Activated naive CD4-positive, alpha-beta T cell treated with anti-CD3 and anti-CD28 coated beads, Interleukin-2, amount 50 U/mL, for 16 hours (primary cell): ENCODE measurements at regions not wholly inside any gene's neighbourhood (a gene's known extent, or its start where the extent isn't known, plus 50 kb on each side); places are given as distances from the start of the nearest gene placed in this dataset.
"Not testable (repeated sequence)": the region's sequence is repeated elsewhere in the genome, so short reads cannot be mapped to it uniquely, and the experiment has no call there.

Experiments used
- DNase-seq: peaks from one replicate; pipeline ENCODE4 v3.0.0-alpha.2; 2020

- DNase-seq, result no peak
Measured at GRCh38 chr6:1230281-1230680, 81.6 kb upstream of the FOXQ1 start.

- DNase-seq, result no peak
Measured at GRCh38 chr6:1229808-1230207, 82.1 kb upstream of the FOXQ1 start.

GRCh38 chr6:1229301-1229700, 82.6 kb upstream of the FOXQ1 start:
- DNase-seq, result no peak

GRCh38 chr6:1228754-1229191, 83.1 kb upstream of the FOXQ1 start:
- no peak for DNase-seq

GRCh38 chr6:1227935-1228753, 83.8 kb upstream of the FOXQ1 start:
- no peak for DNase-seq

GRCh38 chr6:1227600-1227934, 84.3 kb upstream of the FOXQ1 start:
- DNase-seq, result no peak

- no peak for DNase-seq
Measured at GRCh38 chr6:1226277-1227099, 85.4 kb upstream of the FOXQ1 start.

- no peak for DNase-seq
Measured at GRCh38 chr6:1224514-1224913, 87.4 kb upstream of the FOXQ1 start.

GRCh38 chr6:1222728-1223595, 88.9 kb upstream of the FOXQ1 start:
- DNase-seq, result no peak

- DNase-seq, result no peak
Measured at GRCh38 chr6:1217396-1217795, 94.5 kb upstream of the FOXQ1 start.

- no peak for DNase-seq
Measured at GRCh38 chr6:1216488-1216974, 95.4 kb upstream of the FOXQ1 start.

GRCh38 chr6:1215884-1216487, 95.9 kb upstream of the FOXQ1 start:
- no peak for DNase-seq

- DNase-seq, result no peak
Measured at GRCh38 chr6:1215023-1215422, 96.9 kb upstream of the FOXQ1 start.

- no peak for DNase-seq
Measured at GRCh38 chr6:1212919-1213318, 99.0 kb upstream of the FOXQ1 start.

- not testable (repeated sequence) for DNase-seq
Measured at GRCh38 chr6:1212138-1212537, 99.8 kb upstream of the FOXQ1 start.

- not testable (repeated sequence) for DNase-seq
Measured at GRCh38 chr6:1210631-1211030, 101.3 kb upstream of the FOXQ1 start.

- DNase-seq, result no peak
Measured at GRCh38 chr6:1208876-1209275, 103.0 kb upstream of the FOXQ1 start.

- no peak for DNase-seq
Measured at GRCh38 chr6:1203546-1203945, 108.4 kb upstream of the FOXQ1 start.

- DNase-seq, result no peak
Measured at GRCh38 chr6:1202201-1202600, 109.7 kb upstream of the FOXQ1 start.

GRCh38 chr6:1201547-1202200, 110.2 kb upstream of the FOXQ1 start:
- no peak for DNase-seq

- DNase-seq, result no peak
Measured at GRCh38 chr6:1200409-1201101, 111.3 kb upstream of the FOXQ1 start.

GRCh38 chr6:1200081-1200408, 111.9 kb upstream of the FOXQ1 start:
- no peak for DNase-seq
